Spleen (tissue), 7 donors: ENCODE measurements at regions not wholly inside any gene's neighbourhood (a gene's known extent, or its start where the extent isn't known, plus 50 kb on each side); places are given as distances from the start of the nearest gene placed in this dataset.
"Not testable (repeated sequence)": the region's sequence is repeated elsewhere in the genome, so short reads cannot be mapped to it uniquely, and the experiment has no call there.

Source experiments
- POLR2AphosphoS5 ChIP-seq, 3 donors: sonication (generic); formaldehyde crosslinking; IDR thresholded peaks; one replicate each; pipeline ENCODE4 v1.5.1; 2017; ENCODE audit warnings: antibody characterized with exemption in 3 of 3
- TF ChIP-seq, protein P1 (sequence below), 11 experiments: fragments of 200-600 bp in 7 of 11; fragments of 450-650 bp in 4 of 11; sonication (generic) in 4 of 11; IDR thresholded peaks in 8 of 11; conservative IDR thresholded peaks in 3 of 11; 1 replicate in 7 of 11; 2 replicates in 4 of 11; pipeline versions ENCODE4 v1.4.0 to v1.8.0; 2016 to 2021; ENCODE audit warnings: antibody characterized with exemption in 11 of 11, inconsistent platforms in 4 of 11, mild to moderate bottlenecking in 1 of 11
- donor health status: DM: no; HTN: no; CAD: no; lungs with moderate emphysema.
- donor health status: DM: no; HTN: no; CAD: no.
- donor health status: DM: no; HTN: no; CAD: no.

DNA sequence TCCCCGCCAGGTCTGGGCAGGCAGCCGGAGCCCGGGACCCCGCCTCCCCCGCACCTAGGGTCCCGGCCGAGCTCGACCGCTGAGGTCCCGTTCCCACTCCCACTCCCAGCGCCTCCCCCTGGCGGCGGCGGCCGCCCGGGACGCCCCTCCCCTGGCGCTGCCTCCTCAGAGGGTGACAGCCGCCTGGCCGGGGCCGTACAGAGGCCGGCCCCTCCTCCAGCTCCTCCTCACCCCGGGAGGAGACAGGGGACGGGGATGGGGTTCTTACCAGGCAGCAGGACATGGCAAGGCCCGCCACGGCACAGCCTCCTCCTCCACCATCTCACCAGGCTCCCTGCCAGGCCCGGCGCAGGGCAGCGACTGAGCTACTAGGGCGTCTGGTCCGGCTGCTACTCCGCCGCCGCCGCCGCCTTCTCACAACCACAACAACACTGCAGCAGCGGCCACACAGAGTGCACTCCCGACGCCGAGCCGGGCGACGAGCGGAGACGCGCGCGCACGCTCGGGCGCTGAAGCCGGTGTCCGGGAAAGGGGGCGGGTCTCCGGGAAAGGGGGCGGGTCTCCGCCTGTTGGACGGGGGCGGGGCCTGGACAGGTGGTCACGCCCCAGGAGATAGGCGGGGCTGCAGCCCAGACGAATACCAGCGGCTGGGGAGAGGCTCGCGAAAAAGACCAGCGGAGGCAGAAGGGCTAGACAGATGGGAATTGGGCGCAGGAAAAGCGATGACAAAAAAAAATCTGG, 115.4 kb downstream of the POTEB3 start:
- TF ChIP-seq, protein P1, sequence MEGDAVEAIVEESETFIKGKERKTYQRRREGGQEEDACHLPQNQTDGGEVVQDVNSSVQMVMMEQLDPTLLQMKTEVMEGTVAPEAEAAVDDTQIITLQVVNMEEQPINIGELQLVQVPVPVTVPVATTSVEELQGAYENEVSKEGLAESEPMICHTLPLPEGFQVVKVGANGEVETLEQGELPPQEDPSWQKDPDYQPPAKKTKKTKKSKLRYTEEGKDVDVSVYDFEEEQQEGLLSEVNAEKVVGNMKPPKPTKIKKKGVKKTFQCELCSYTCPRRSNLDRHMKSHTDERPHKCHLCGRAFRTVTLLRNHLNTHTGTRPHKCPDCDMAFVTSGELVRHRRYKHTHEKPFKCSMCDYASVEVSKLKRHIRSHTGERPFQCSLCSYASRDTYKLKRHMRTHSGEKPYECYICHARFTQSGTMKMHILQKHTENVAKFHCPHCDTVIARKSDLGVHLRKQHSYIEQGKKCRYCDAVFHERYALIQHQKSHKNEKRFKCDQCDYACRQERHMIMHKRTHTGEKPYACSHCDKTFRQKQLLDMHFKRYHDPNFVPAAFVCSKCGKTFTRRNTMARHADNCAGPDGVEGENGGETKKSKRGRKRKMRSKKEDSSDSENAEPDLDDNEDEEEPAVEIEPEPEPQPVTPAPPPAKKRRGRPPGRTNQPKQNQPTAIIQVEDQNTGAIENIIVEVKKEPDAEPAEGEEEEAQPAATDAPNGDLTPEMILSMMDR (IDR thresholded peaks at IDR 0.05 in 8 of 11, conservative IDR thresholded peaks at IDR 0.05 in 3 of 11) = not testable (repeated sequence)
- not testable (repeated sequence) for TF ChIP-seq POLR2AphosphoS5 (IDR thresholded peaks at IDR 0.05)
